GM12878 (cell line): ENCODE measurements at regions not wholly inside any gene's neighbourhood (a gene's known extent, or its start where the extent isn't known, plus 50 kb on each side); places are given as distances from the start of the nearest gene placed in this dataset.

ENCODE experiments used
- CEBPZ ChIP-seq: fragments of 150-350 bp; IDR thresholded peaks from 2 replicates; pipeline ENCODE4 v1.6.1; 2016; ENCODE audit warnings: low read depth, low read length
- CREM ChIP-seq: IDR thresholded peaks from 2 replicates; pipeline ENCODE4 v1.6.1; 2014; ENCODE audit warnings: antibody characterized with exemption, low read depth
- CTCF ChIP-seq, 3 experiments: IDR thresholded peaks in 2 of 3; conservative IDR thresholded peaks in 1 of 3; 2 replicates each; pipeline ENCODE4 v1.5.1; 2011; ENCODE audit warnings: low read depth in 3 of 3, low read length in 3 of 3, mild to moderate bottlenecking in 3 of 3, control low read depth in 2 of 3, moderate library complexity in 2 of 3, inconsistent platforms in 1 of 3, mixed read lengths in 1 of 3; ENCODE audit not compliant: control insufficient read depth in 2 of 3, insufficient read depth in 1 of 3; ENCODE audit errors: extremely low read depth in 1 of 3
- NFIC ChIP-seq: IDR thresholded peaks from 2 replicates; pipeline ENCODE4 v1.6.1; 2012; ENCODE audit warnings: low read depth, mild to moderate bottlenecking, inconsistent platforms, low read length, moderate library complexity
- NRF1 ChIP-seq: conservative IDR thresholded peaks from 2 replicates; pipeline ENCODE4 v1.6.1; 2011; ENCODE audit warnings: mild to moderate bottlenecking, low read depth, low read length, improper control_type of control experiment

GRCh38 chr9:116088396-116088795, 65.2 kb upstream of the PAPPA start:
- TF ChIP-seq CREM: no peak
- no peak for TF ChIP-seq CTCF (IDR thresholded peaks at IDR 0.05 in 2 of 3, conservative IDR thresholded peaks at IDR 0.05 in 1 of 3; ENCODE audit: control insufficient read depth in 2 of 3, extremely low read depth in 1 of 3, insufficient read depth in 1 of 3, low read depth in 3 of 3, low read length in 3 of 3)
- no peak for TF ChIP-seq NRF1
- TF ChIP-seq NFIC: no peak
- no peak for TF ChIP-seq CEBPZ
